HG03025 (cell line): ENCODE measurements at regions not wholly inside any gene's neighbourhood (a gene's known extent, or its start where the extent isn't known, plus 50 kb on each side); places are given as distances from the start of the nearest gene placed in this dataset.

ENCODE experiments used
- ATAC-seq: cut with Tn5 transposase; IDR thresholded peaks from one replicate; pipeline ENCODE4 v1.9.1; 2021; ENCODE audit warnings: mild to moderate bottlenecking, moderate library complexity; ENCODE audit not compliant: unreplicated experiment, low FRiP score

DNA sequence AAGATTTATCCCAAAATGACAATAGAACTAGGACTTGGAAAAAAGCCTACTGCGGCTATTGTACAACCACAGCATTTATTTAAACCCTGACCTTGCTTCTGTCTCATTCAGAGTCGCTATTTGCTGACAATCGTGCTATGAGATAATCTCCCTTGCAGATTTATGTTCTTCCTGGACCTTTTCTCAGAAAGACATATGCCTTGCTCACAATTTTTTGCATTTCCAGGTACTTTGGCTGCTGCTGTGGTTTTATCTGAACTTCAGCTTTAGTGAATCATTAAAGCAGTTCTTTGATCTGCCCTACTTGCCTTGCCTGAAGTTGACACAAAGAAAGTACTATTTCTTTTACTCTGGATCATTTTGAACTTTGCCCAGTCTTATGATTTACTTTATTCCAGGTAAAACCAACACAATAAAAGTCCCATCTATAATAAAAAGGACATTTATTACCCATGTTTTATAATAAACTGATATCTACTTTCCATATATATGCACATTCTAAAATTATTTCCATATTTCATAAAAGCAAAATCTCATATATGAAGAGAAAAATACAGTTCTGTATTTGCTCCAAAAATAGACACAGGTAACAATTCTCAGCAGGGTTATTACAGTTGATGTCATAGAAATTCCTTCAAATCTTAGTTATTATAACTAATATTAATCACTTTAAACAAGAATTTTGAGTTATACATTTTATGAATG lies 63.4 kb upstream of the CARD18 start:
- no peak for ATAC-seq

DNA sequence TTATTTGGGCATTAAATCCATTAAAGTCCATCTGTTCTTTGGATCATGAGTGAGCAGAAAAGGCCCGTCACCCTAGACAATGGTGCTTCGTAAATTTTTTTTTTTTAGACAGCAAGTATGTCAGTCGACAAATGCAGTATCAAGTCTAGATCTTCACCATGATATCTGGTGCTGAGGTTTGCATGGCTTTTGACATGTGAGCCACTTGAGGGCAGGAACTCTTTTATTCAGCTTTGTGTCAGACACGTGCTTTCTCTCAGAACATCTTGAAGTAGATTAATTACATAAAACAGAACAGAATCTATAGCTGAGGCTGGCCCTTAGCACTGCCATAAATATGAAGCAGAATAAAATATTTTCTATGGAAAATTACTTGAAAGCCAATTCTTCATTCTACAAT lies 62.9 kb upstream of the CARD18 start:
- no peak for ATAC-seq

GRCh38 chr11:105201166-105201565 lies 61.6 kb upstream of the CARD18 start:
- no peak for ATAC-seq

GRCh38 chr11:105197071-105197815 lies 57.7 kb upstream of the CARD18 start:
- no peak for ATAC-seq

DNA sequence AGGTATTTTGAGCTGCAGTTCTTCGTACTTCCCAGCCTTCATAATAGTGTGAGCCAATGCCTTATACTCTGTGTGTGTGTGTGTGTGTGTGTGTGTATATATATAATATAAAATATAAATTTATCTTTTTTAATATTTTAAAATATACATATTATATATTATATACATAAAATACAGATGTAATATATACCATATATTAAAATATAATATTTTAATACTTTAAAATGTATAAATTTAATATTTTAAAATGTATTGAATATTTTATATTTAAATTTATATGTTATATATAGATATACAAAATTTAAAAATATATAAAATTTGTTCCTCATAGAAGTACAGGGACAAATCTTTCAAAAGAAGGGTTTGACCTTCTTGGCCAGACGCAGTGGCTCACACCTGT lies 53.7 kb upstream of the CARD18 start:
- ATAC-seq, result no peak

GRCh38 chr11:105192115-105192514 lies 52.5 kb upstream of the CARD18 start:
- ATAC-seq, result no peak

- ATAC-seq, result no peak
These were observed 50.0 kb upstream of the CARD18 start for GRCh38 chr11:105189581-105189980.
